HG03139 (cell line): ENCODE measurements at regions not wholly inside any gene's neighbourhood (a gene's known extent, or its start where the extent isn't known, plus 50 kb on each side); places are given as distances from the start of the nearest gene placed in this dataset.

ENCODE experiments used
- ATAC-seq: cut with Tn5 transposase; IDR thresholded peaks from one replicate; pipeline ENCODE4 v1.9.1; 2021; ENCODE audit not compliant: unreplicated experiment

GRCh38 chr6:56407883-56408410, 160.6 kb upstream of the COL21A1 start:
- ATAC-seq, result no peak

DNA sequence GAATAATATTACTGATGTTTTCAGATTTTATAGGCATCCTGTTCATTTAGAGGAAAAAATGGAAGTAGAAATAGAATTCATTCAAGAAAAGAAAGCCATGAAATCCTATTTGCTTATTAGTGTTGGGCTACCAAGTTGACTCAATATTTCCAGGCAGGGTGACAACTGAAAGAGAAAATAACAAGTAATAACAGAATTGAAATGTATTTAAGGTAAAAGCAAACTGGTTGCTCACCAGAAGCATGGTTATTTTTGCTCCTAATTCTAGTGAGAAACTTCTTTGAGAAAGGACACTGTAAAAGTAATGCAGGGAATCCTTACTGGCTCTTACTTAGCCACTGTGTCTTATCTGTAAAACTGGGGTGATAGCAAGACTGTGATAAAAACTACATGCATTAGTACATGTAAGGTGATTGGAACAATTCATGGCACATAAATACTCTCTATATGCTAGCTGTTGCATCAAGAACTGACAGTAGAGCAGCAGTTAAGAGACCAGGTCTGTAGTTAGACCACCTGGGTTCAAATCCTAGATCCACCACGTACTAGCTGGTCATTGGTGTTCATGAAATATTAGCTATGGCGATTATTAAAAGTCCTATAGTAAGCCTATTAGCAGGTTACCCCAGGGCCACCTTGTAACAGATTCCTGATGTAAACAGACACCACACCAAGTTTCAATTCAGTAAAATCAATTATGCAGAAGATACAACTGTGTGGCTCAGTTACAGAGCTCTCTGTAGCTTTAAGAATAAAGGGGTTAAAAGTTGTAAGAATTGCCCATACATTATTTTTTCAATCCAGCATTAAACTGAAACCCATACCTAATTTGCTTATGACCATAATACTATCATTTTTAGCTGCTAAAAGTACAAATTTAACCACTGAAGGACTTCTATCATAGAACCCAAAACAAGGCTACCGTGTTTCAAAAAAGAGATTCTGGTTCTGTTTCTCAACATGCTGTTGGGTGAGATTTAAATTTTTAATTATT, 159.2 kb upstream of the COL21A1 start:
- peak; percentile 75 for ATAC-seq

DNA sequence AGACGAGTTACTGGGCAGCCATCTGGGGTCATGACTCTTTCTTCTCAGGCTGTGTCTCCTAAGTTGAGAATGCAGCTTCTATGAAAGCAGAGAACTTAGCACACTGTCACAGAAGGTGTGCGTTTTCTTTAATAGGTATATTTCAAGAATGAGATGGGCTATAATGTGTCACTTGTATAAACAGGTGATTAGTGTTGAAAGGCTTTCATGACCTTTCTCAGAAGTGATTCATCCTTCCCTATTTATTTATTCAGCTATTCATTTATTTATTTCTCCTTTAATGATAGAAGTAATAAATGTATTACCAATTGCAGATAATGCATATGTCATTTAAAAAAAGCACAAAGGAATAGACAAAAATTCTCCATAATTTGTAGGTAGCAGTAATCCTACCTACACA, 157.2 kb upstream of the COL21A1 start:
- no peak for ATAC-seq

- no peak for ATAC-seq
These were observed 156.4 kb upstream of the COL21A1 start for GRCh38 chr6:56403745-56404144.

DNA sequence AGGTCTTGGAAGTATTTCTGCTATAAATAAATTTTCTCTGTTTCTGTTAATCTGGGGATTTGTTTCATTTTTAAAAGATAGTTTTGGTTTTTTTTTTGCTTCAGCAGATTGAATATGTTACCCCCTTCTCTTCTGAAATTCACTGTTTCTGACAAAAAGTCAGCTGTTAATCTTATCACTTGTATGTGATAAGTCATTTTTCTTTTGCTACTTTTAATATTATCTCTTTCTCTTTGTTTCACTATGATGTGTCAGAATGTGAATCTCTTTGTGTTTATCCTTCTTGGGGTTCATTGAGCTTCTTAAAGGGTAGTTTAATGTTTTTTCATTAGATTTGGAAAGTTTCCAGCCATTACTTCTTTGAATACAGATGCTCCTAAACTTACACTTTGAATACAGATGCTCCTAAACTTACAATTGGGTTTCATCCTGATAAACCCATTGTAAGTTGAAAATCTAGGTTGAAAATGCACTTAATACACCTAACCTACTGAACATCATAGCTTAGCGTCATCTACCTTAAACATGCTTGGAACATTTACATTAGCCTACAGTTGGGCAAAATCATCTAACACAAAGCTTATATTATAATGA, 154.2 kb upstream of the COL21A1 start:
- no peak for ATAC-seq

- no peak for ATAC-seq
These were observed 152.9 kb upstream of the COL21A1 start for GRCh38 chr6:56400273-56400672.

GRCh38 chr6:56399672-56400263, 152.4 kb upstream of the COL21A1 start:
- ATAC-seq, result no peak

DNA sequence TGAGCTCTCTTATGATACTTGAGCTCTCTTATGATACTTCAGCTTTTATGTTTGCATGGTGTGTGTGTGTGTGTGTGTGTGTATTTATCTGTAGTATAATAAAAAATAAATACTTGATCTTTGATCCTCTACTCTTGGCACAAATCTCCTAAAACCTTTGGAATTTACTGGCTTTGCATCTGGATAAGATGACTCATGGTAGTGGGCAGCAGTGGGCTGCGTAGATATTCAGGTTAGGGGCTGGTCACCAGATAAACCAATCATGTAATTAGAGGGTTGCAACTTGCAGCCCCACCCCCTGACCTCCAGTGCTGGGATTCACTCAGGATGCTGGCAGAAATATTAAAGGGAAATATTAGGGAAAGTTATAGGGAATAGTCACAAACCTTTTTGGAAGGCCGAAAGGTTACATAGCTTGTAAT, 151.9 kb upstream of the COL21A1 start:
- no peak for ATAC-seq

DNA sequence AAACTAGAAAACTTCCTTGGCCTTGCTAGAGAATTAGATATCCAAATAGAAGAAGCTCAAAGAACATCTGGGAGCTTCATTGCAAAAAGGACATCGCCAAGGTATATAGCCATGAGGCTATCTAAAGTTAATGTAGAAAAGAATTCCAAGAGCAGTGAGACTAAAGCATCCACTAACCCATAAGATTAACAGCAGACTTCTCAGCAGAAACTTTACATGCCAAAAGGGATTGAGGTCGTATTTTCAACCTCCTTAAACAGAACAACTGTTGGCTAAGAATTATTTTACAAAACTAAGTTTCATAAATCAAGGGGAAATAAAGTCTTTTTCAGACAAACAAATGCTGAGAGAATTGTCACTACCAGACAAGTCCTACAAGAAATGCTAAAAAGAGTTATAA, 149.1 kb upstream of the COL21A1 start:
- no peak for ATAC-seq

GRCh38 chr6:56393615-56394612, 146.5 kb upstream of the COL21A1 start:
- no peak for ATAC-seq

GRCh38 chr6:56388415-56388755, 141.0 kb upstream of the COL21A1 start:
- ATAC-seq, result no peak

GRCh38 chr6:56387621-56388414, 140.4 kb upstream of the COL21A1 start:
- no peak for ATAC-seq

GRCh38 chr6:56386717-56387116, 139.3 kb upstream of the COL21A1 start:
- no peak for ATAC-seq

- ATAC-seq, result no peak
These were observed 138.7 kb upstream of the COL21A1 start for GRCh38 chr6:56385981-56386593.

DNA sequence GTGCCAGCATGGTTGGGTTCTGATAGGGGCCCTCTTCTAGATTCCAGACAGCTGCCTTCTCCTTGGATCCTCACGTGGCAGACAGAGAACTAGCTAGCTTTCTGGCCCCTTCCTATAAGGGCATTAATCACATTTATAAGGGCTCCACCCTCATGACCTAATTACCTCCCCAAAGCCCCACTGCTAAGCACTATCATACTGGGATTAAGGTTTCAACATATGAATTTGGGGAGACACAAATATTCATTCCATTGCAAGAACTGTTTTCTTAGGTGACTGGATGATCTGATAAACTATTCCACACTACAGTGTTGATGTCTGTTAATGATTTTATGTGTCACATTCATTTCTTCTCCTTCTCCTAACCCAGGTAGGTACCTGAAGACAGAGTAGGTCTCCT, 135.8 kb upstream of the COL21A1 start:
- no peak for ATAC-seq

- no peak for ATAC-seq
These were observed 135.1 kb upstream of the COL21A1 start for GRCh38 chr6:56382416-56382940.

DNA sequence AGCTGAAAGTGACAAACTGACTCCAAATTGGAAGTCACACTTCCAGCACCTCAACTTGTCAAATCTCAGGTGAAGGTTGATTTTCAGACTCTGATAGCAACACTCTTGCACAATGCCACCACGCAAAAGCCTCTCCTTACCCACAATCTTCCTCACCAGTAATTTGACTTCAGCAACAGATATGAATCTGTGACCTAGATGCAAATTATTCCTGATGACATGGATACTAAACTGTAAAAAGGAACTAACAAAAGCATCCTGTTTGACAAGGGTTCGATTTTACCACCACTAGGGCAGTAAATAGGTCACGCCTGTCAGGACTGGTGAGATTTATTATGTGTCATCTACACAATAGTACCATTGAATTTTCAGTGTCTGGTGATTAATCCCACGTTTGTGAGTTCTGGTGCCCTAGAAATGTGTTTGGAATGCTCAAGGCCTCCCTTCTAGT, 134.4 kb upstream of the COL21A1 start:
- ATAC-seq, result no peak

- no peak for ATAC-seq
These were observed 133.1 kb upstream of the COL21A1 start for GRCh38 chr6:56380476-56380875.

GRCh38 chr6:56378966-56379585, 131.7 kb upstream of the COL21A1 start:
- ATAC-seq, result no peak
